Trophoblast cell (in vitro differentiated cells and primary cell): ENCODE measurements at regions not wholly inside any gene's neighbourhood (a gene's known extent, or its start where the extent isn't known, plus 50 kb on each side); places are given as distances from the start of the nearest gene placed in this dataset.
A peak's percentile ranks its signal among the peaks of the same experiment; 100 is the strongest.

Experiments
- DNase-seq, 2 donors: peaks; one replicate each; pipeline ENCODE4 v3.0.0-alpha.2; 2016
- H2AFZ ChIP-seq: 2 replicates; pipeline ENCODE4 v1.6.1; 2013; ENCODE audit warnings: low read length, moderate library complexity, mild to moderate bottlenecking; ENCODE audit not compliant: insufficient read depth, poor library complexity
- H2AK5ac ChIP-seq: 2 replicates; pipeline ENCODE4 v1.6.1; 2013; ENCODE audit warnings: mild to moderate bottlenecking, low read length
- H2BK120ac ChIP-seq: 2 replicates; pipeline ENCODE4 v1.6.1; 2013; ENCODE audit warnings: low read length, mild to moderate bottlenecking, moderate library complexity; ENCODE audit not compliant: insufficient read depth, poor library complexity
- H2BK12ac ChIP-seq: 2 replicates; pipeline ENCODE4 v1.6.1; 2013; ENCODE audit warnings: mild to moderate bottlenecking, low read length, moderate library complexity
- H2BK5ac ChIP-seq: 2 replicates; pipeline ENCODE4 v1.6.1; 2013; ENCODE audit warnings: low read length, low read depth, moderate library complexity, mild to moderate bottlenecking; ENCODE audit not compliant: poor library complexity
- H3K14ac ChIP-seq: 2 replicates; pipeline ENCODE4 v1.6.1; 2013; ENCODE audit warnings: mild to moderate bottlenecking, low read length
- H3K18ac ChIP-seq: 2 replicates; pipeline ENCODE4 v1.6.1; 2013; ENCODE audit warnings: mild to moderate bottlenecking, low read length
- H3K23ac ChIP-seq: 2 replicates; pipeline ENCODE4 v1.6.1; 2013; ENCODE audit warnings: low read length
- H3K27ac ChIP-seq: 2 replicates; pipeline ENCODE4 v1.5.1; 2013; ENCODE audit warnings: low read depth, mild to moderate bottlenecking, inconsistent platforms, low read length, moderate library complexity
- H3K27me3 ChIP-seq: 2 replicates; pipeline ENCODE4 v1.6.1; 2013; ENCODE audit warnings: inconsistent platforms, mild to moderate bottlenecking, low read length, moderate library complexity; ENCODE audit not compliant: insufficient read depth
- H3K36me3 ChIP-seq, 2 experiments: 1 replicate in 1 of 2; 2 replicates in 1 of 2; pipeline ENCODE4 v1.6.1; 2013; ENCODE audit warnings: low read length in 2 of 2, mild to moderate bottlenecking in 2 of 2, moderate library complexity in 1 of 2; ENCODE audit not compliant: insufficient read depth in 2 of 2, control insufficient read depth in 1 of 2
- H3K4ac ChIP-seq: 2 replicates; pipeline ENCODE4 v1.6.1; 2013; ENCODE audit warnings: low read depth, mild to moderate bottlenecking, low read length, moderate library complexity
- H3K4me1 ChIP-seq, 2 experiments: 1 replicate in 1 of 2; 2 replicates in 1 of 2; pipeline ENCODE4 v1.6.1; 2013; ENCODE audit warnings: low read length in 2 of 2, mild to moderate bottlenecking in 2 of 2, moderate library complexity in 1 of 2; ENCODE audit not compliant: insufficient read depth in 2 of 2, control insufficient read depth in 1 of 2
- H3K4me2 ChIP-seq: 2 replicates; pipeline ENCODE4 v1.6.1; 2013; ENCODE audit warnings: inconsistent platforms, mild to moderate bottlenecking, low read length, moderate library complexity
- H3K4me3 ChIP-seq: 2 replicates; pipeline ENCODE4 v1.5.1; 2013; ENCODE audit warnings: mild to moderate bottlenecking, low read depth, low read length, inconsistent platforms
- H3K79me1 ChIP-seq: one replicate; pipeline ENCODE4 v1.6.1; 2013; ENCODE audit warnings: low read length
- H3K79me2 ChIP-seq: 2 replicates; pipeline ENCODE4 v1.6.1; 2013; ENCODE audit warnings: low read length, mild to moderate bottlenecking; ENCODE audit not compliant: control insufficient read depth, insufficient read depth, poor library complexity
- H3K9ac ChIP-seq: 2 replicates; pipeline ENCODE4 v1.6.1; 2013; ENCODE audit warnings: mild to moderate bottlenecking, low read length
- H3K9me3 ChIP-seq: 2 replicates; pipeline ENCODE4 v1.6.1; 2013; ENCODE audit warnings: low read depth, mild to moderate bottlenecking, control low read depth, inconsistent platforms, low read length; ENCODE audit not compliant: insufficient read depth
- H4K12ac ChIP-seq: 2 replicates; pipeline ENCODE4 v1.6.1; 2013; ENCODE audit warnings: low read depth, mild to moderate bottlenecking, low read length, moderate library complexity
- H4K8ac ChIP-seq: 2 replicates; pipeline ENCODE4 v1.6.1; 2013; ENCODE audit warnings: low read depth, mild to moderate bottlenecking, low read length, moderate library complexity
- H4K91ac ChIP-seq: one replicate; pipeline ENCODE4 v1.6.1; 2013; ENCODE audit warnings: low read depth, mild to moderate bottlenecking, low read length, moderate library complexity
- WGBS: extraction: QIAGEN DNeasy Blood & Tissue Kit; methylation state at CpG from one replicate; pipeline ENCODE4 v1.1.7; 2013; ENCODE audit warnings: missing lambda C conversion rate; ENCODE audit not compliant: insufficient read length, insufficient coverage; ENCODE audit errors: extremely low coverage; 5-methylcytosine and 5-hydroxymethylcytosine counted together

DNA sequence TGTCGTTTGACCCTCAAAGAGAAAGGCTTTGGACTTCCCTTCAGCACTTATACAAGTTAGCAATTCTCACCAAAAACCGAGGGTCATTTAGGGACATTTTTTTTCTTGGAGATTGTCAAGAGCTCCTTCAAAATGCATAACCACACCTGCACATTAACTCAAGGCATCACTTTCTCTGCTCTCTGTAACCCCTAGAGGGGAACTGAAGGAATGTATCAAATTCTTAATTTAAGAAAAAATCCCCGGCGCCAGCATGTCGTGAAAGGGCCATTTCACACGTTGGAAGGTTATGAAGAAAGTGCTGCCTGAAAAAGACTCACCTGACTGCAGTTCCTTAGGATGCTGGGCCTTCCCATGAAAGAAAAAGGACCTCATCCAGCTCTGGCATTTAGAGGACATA, 131.6 kb upstream of the ZC3H12A start:
- Histone ChIP-seq H2AFZ (no peak overlapping the region), H3K14ac (no peak overlapping the region), H4K12ac (no peak overlapping the region), H3K9me3 (peaks cover 3% of the 10 kb centered on the region), H3K27ac (no peak overlapping the region), H3K36me3 (no peaks in the 10 kb centered on the region), H2AK5ac (no peak overlapping the region), H3K9ac (no peak overlapping the region), H4K91ac (no peak overlapping the region), H3K23ac (no peak overlapping the region), H3K79me2 (no peaks in the 10 kb centered on the region), H2BK5ac (no peak overlapping the region), H3K4me1 (no peaks in the 10 kb centered on the region), H2BK12ac (no peak overlapping the region), H3K79me1 (no peaks in the 10 kb centered on the region), H4K8ac (no peak overlapping the region), H2BK120ac (no peak overlapping the region), H3K4me3 (no peak overlapping the region), H3K4ac (no peak overlapping the region), H3K4me2 (no peak overlapping the region), H3K18ac (no peak overlapping the region), H3K27me3 (no peaks in the 10 kb centered on the region)
- DNase-seq, result no peak
- no CpG with 5 or more reads among the region's 6 CpGs for WGBS

DNA sequence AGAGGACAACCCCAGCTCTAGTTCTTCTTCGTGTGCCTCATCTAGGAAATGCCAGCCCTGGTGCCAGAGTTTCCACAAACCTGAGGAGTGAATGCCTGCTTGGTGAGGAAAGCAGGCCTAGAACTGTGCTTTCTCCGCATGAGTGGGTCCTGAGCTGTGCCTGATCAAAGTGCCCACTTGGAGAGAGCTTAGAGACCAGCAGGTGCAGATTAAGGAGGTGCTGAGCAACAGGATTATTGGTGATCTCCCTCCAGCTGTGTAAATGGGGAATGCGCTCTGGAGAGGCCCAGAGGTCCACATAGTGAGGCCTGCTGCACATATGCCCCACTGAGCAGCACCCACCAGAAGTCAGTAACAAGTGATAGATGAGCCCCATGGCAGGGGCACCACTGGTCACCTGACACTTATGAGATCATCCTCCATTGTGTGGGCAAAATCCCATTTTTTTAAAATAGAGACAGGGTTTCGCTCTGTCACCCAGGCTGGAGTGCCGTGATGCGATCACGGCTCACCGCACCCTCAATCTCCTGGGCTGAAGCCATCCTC, 127.2 kb upstream of the ZC3H12A start:
- no peak overlapping the region for H4K91ac ChIP-seq
- no peak overlapping the region for H3K4ac ChIP-seq
- no peak overlapping the region for H3K14ac ChIP-seq
- no peak overlapping the region for H2BK5ac ChIP-seq
- no peaks in the 10 kb centered on the region for H3K79me1 ChIP-seq
- H2AFZ ChIP-seq, result no peak overlapping the region
- H3K4me3 ChIP-seq, result no peak overlapping the region
- H3K18ac ChIP-seq, result no peak overlapping the region
- H3K4me1 ChIP-seq, result no peaks in the 10 kb centered on the region
- peaks cover 5% of the 10 kb centered on the region for H3K9me3 ChIP-seq
- H2AK5ac ChIP-seq, result no peak overlapping the region
- DNase-seq, result no peak
- no peak overlapping the region for H4K12ac ChIP-seq
- no peak overlapping the region for H3K9ac ChIP-seq
- no peaks in the 10 kb centered on the region for H3K27me3 ChIP-seq
- H2BK120ac ChIP-seq, result no peak overlapping the region
- H4K8ac ChIP-seq, result no peak overlapping the region
- H3K36me3 ChIP-seq, result no peaks in the 10 kb centered on the region
- H3K27ac ChIP-seq, result no peak overlapping the region
- H3K79me2 ChIP-seq, result no peaks in the 10 kb centered on the region
- WGBS, result no CpG with 5 or more reads among the region's 8 CpGs
- H3K23ac ChIP-seq, result no peak overlapping the region
- H2BK12ac ChIP-seq, result no peak overlapping the region
- H3K4me2 ChIP-seq, result no peak overlapping the region

DNA sequence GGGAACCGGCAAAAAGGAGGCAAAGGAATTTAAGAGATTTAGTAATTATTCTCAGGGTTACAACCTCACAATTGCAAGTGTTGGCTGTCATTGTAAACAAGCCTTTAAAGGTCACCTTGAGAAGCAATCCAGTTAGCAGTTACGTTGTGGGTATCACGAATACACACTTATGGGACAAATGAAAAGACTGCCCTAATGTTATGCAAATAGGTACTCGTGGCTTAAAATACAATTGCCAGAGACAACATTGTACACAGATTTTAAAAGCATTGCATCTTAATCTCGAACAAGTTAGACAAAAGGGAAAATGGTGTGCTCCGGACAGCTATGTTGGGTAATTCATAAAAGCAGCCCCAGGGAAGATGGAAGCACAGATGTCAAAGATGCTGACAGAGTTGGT, 120.5 kb upstream of the ZC3H12A start:
- Histone ChIP-seq H2BK12ac (no peak overlapping the region), H3K9ac (no peak overlapping the region), H3K4me1 (no peaks in the 10 kb centered on the region), H4K12ac (no peak overlapping the region), H2AFZ (no peak overlapping the region), H4K8ac (no peak overlapping the region), H2BK120ac (no peak overlapping the region), H3K4me3 (no peak overlapping the region), H3K27ac (no peak overlapping the region), H3K9me3 (peaks cover 2% of the 10 kb centered on the region), H3K4ac (no peak overlapping the region), H3K79me2 (no peaks in the 10 kb centered on the region), H2AK5ac (no peak overlapping the region), H3K18ac (no peak overlapping the region), H3K4me2 (no peak overlapping the region), H2BK5ac (no peak overlapping the region), H3K14ac (no peak overlapping the region), H3K27me3 (no peaks in the 10 kb centered on the region), H3K23ac (no peak overlapping the region), H3K36me3 (no peaks in the 10 kb centered on the region), H4K91ac (no peak overlapping the region), H3K79me1 (no peaks in the 10 kb centered on the region)
- WGBS, result no CpG with 5 or more reads among the region's 6 CpGs
- no peak for DNase-seq

DNA sequence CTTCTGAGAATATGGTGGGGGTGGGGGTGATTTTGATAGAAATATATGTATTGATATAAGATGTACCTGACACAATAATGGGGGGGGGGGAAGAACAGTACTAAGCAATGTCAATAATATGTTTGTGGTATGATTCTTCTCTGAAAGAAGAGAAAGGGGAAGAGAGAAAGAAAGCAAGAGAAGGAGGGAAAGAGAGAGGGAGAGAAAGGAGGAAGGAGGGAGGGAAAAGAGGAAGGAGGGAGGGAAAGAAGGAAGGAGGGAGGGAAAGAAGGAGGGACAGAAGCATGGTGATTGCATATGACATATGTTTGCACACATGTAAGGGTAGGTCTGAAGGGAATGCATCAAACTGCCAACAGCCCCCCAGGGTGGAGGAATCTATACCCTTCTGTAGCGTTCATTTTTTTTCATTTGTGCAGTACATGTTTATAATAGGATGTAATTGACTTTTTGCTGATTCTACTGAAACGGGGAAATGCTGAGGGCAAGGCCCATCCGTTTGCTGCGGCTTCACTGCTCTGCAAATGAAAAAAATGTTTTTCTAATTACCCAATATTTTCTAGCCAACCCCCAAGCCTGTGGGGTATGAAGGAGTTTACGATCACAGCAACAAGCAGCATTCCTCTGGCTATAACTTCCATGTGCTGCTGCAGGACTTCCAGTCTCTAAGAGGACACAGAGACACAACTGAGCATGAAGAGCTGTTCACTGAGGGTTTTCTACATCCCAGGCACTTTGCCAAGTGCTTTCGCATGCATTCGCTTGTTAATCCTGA, 119.3 kb upstream of the ZC3H12A start:
- no CpG with 5 or more reads among the region's 7 CpGs for WGBS
- H3K36me3 ChIP-seq, result no peaks in the 10 kb centered on the region

More for the DNA sequence above, 119.3 kb upstream of the ZC3H12A start:
- no peak overlapping the region for H3K9ac ChIP-seq
- H2BK120ac ChIP-seq, result no peak overlapping the region
- no peak overlapping the region for H2BK5ac ChIP-seq
- H2AFZ ChIP-seq, result no peak overlapping the region
- DNase-seq, result no peak
- peak overlapping the region; percentile 71 for H3K23ac ChIP-seq
- peaks cover 2% of the 10 kb centered on the region for H3K9me3 ChIP-seq
- H3K27ac ChIP-seq, result no peak overlapping the region
- H2AK5ac ChIP-seq, result no peak overlapping the region
- no peak overlapping the region for H4K8ac ChIP-seq
- H4K91ac ChIP-seq, result no peak overlapping the region
- H3K4me3 ChIP-seq, result no peak overlapping the region
- H3K18ac ChIP-seq, result no peak overlapping the region
- no peak overlapping the region for H4K12ac ChIP-seq
- H3K4me2 ChIP-seq, result no peak overlapping the region
- H3K79me2 ChIP-seq, result no peaks in the 10 kb centered on the region
- H2BK12ac ChIP-seq, result no peak overlapping the region
- no peaks in the 10 kb centered on the region for H3K4me1 ChIP-seq
- H3K27me3 ChIP-seq, result no peaks in the 10 kb centered on the region
- H3K79me1 ChIP-seq, result no peaks in the 10 kb centered on the region
- H3K4ac ChIP-seq, result no peak overlapping the region
- no peak overlapping the region for H3K14ac ChIP-seq
